WTC11 (cell line): ENCODE measurements at regions not wholly inside any gene's neighbourhood (a gene's known extent, or its start where the extent isn't known, plus 50 kb on each side); places are given as distances from the start of the nearest gene placed in this dataset.

Experiments
- AFF4 ChIP-seq: sonication (generic); formaldehyde crosslinking; IDR thresholded peaks from 2 replicates; pipeline ENCODE4 v1.8.1; 2023; ENCODE audit warnings: mild to moderate bottlenecking, missing genetic modification reagents, borderline replicate concordance
- CTCF ChIP-seq: fragments of 200-600 bp; IDR thresholded peaks from 2 replicates; pipeline ENCODE4 v1.8.0; 2022; ENCODE audit warnings: antibody characterized with exemption
- NR1H2 ChIP-seq: sonication (generic); formaldehyde crosslinking; IDR thresholded peaks from 2 replicates; pipeline ENCODE4 v1.9.0; 2021; ENCODE audit warnings: mild to moderate bottlenecking, moderate library complexity, missing genetic modification reagents
- USF1 ChIP-seq: sonication (generic); formaldehyde crosslinking; IDR thresholded peaks from 2 replicates; pipeline ENCODE4 v1.8.0; 2022; ENCODE audit warnings: mild to moderate bottlenecking, missing genetic modification reagents
- ZNF512 ChIP-seq: sonication (generic); formaldehyde crosslinking; IDR thresholded peaks from 2 replicates; pipeline ENCODE4 v1.8.1; 2022; ENCODE audit warnings: missing genetic modification reagents, borderline replicate concordance

- TF ChIP-seq NR1H2 (no peak), CTCF (no peak), USF1 (CRISPR knock-in tag) (no peak), ZNF512 (CRISPR knock-in tag) (no peak), AFF4 (CRISPR knock-in tag) (no peak)
Observed at GRCh38 chr21:16308269-16308668, 578.5 kb downstream of the USP25 start.
